ENCODE measurements at regions not wholly inside any gene's neighbourhood (a gene's known extent, or its start where the extent isn't known, plus 50 kb on each side); places are given as distances from the start of the nearest gene placed in this dataset.
A peak's percentile ranks its signal among the peaks of the same experiment; 100 is the strongest.
"Not testable (repeated sequence)": the region's sequence is repeated elsewhere in the genome, so short reads cannot be mapped to it uniquely, and the experiment has no call there.

DNA sequence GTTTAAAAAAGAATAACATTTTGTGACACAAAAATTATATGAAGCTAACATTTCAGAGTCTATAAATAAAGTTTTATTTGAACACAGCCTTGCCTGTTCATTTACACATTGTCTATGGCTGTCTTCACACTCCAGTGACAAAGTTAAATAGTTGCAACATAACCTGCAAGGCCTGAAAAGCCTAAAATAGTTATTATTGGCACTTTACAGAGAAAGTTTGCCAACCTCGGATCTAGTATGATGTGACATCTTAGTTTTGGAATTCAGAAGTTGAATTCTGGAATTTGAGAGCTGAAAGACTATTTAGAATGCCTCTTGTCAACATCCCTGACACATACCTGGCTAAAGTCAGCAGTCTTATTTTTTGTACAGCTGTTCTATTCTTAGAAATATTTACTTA is 68.3 kb downstream of the DYRK2 start:
- Histone ChIP-seq H3K36me3 (no peaks in the 10 kb centered on the region), H3K4me3 (no peak overlapping the region), H3K4me2 (no peak overlapping the region), H3K4me1 (no peaks in the 10 kb centered on the region), H3K9me3 (replicated peaks in 1 of 11) (peaks cover 0 to 13% (median 0%) of the 10 kb centered on the region in 11 experiments; a peak in 3 of 22 replicates), H3K27ac (no peak overlapping the region), H3K9ac (no peak overlapping the region), H3K27me3 (no peaks in the 10 kb centered on the region), H4K20me1 (no peaks in the 10 kb centered on the region)
- no peak for TF ChIP-seq Cebpa-rat (IDR thresholded peaks at IDR 0.05)

DNA sequence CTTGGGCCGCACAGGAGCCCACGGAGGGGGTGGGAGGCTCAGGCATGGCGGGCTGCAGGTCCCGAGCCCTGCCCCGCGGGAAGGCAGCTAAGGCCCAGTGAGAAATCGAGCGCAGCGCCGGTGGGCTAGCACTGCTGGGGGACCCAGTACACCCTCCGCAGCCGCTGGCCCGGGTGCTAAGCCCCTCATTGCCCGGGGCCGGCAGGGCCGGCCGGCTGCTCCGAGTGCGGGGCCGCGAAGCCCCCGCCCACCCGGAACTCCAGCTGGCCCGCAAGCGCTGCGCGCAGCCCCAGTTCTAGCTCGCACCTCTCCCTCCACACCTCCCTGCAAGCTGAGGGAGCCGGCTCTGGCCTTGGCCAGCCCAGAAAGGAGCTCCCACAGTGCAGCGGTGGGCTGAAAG is 70.8 kb downstream of the DYRK2 start:
- H3K4me2 ChIP-seq, H3K4me1 ChIP-seq, H4K20me1 ChIP-seq, H3K27ac ChIP-seq, H3K36me3 ChIP-seq, H3K4me3 ChIP-seq, H3K9ac ChIP-seq, H3K27me3 ChIP-seq: not testable (repeated sequence)
- peaks cover 0 to 13% (median 0%) of the 10 kb centered on the region in 11 experiments; a peak in 3 of 22 replicates for H3K9me3 ChIP-seq (replicated peaks in 1 of 11)

DNA sequence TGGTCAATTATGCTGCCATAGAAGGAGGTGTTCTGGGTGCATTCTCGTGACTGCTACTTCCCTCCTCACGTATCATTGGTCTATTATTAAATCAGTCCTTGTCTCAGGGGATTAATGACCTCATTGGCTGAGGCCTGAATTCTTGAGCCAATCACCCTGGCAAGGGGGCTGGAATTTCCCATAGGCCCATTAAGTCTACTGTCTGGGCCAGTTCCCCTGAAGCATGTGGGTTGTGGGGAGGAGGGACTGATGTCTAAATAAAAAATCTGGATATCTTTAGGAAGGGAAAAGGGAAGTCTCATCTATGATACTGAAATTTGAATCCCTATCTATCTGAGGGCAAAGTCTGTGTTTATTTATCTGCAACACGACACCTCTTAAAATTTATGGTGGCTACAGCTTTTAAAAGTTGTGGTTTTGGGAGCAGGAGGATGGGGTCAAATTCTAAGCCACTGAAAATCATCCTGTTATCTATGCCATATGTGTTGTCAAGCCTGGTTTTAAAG is 71.9 kb downstream of the DYRK2 start:
- no peak for TF ChIP-seq Cebpa-rat (IDR thresholded peaks at IDR 0.05)
- Histone ChIP-seq H3K4me1 (no peaks in the 10 kb centered on the region), H3K36me3 (no peaks in the 10 kb centered on the region), H3K9ac (no peak overlapping the region), H4K20me1 (no peaks in the 10 kb centered on the region), H3K4me3 (no peak overlapping the region), H3K27me3 (no peaks in the 10 kb centered on the region), H3K9me3 (replicated peaks in 1 of 11) (peaks cover 0 to 13% (median 0%) of the 10 kb centered on the region in 11 experiments; a peak in 3 of 22 replicates), H3K4me2 (no peak overlapping the region), H3K27ac (no peak overlapping the region)

DNA sequence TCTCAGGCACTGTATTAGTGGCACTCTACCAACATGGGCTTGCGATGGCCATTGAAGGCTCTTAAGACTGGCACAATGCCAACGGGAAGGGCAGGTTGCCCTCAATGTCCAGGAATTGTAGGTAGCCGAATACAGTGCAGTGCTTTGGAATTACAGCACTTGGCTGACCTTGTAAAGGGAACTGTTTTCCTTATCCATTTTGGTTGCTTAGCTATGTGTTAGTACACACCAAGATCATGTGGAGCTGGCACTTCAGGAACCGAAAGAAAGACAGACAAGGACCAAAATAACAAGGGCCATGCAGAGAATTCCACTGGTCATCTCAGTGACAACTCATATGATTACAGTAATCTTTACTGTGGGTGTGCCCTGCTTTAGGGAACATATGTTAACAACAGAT is 72.7 kb downstream of the DYRK2 start:
- Histone ChIP-seq H3K27ac (no peak overlapping the region), H4K20me1 (no peaks in the 10 kb centered on the region), H3K27me3 (no peaks in the 10 kb centered on the region), H3K9ac (no peak overlapping the region), H3K4me2 (no peak overlapping the region), H3K9me3 (replicated peaks in 1 of 11) (peaks cover 0 to 13% (median 0%) of the 10 kb centered on the region in 11 experiments; a peak in 3 of 22 replicates), H3K4me3 (no peak overlapping the region), H3K36me3 (no peaks in the 10 kb centered on the region), H3K4me1 (no peaks in the 10 kb centered on the region)
- TF ChIP-seq Cebpa-rat (IDR thresholded peaks at IDR 0.05): no peak

DNA sequence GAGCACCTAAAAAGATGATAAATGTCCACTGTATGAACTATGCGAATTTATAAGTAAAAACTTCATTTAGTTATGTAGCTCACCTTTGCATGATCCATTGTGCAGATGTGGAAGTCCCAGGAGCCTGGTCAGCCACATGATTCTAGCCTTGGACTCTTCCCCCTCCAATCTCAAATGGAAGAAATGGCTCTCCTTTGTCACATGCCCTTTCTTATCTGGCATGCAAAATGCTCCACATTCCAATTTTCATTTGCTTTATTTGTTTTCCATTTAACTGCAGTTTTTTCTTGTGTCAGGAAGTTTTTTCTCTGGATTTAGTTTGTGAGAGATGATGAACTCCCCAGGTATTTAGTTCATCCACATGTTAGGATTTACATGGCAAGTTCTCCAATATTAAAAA is 73.8 kb downstream of the DYRK2 start:
- Histone ChIP-seq H3K4me2 (no peak overlapping the region), H3K9me3 (replicated peaks in 1 of 11) (peaks cover 0 to 13% (median 0%) of the 10 kb centered on the region in 11 experiments; a peak in 3 of 22 replicates), H3K9ac (no peak overlapping the region), H3K36me3 (no peaks in the 10 kb centered on the region), H3K4me1 (peaks cover 0 to 1% (median 0%) of the 10 kb centered on the region in 10 experiments; a peak in 1 of 20 replicates), H3K27ac (no peak overlapping the region), H3K27me3 (no peaks in the 10 kb centered on the region), H3K4me3 (no peak overlapping the region), H4K20me1 (no peaks in the 10 kb centered on the region)
- TF ChIP-seq Cebpa-rat (IDR thresholded peaks at IDR 0.05): no peak

DNA sequence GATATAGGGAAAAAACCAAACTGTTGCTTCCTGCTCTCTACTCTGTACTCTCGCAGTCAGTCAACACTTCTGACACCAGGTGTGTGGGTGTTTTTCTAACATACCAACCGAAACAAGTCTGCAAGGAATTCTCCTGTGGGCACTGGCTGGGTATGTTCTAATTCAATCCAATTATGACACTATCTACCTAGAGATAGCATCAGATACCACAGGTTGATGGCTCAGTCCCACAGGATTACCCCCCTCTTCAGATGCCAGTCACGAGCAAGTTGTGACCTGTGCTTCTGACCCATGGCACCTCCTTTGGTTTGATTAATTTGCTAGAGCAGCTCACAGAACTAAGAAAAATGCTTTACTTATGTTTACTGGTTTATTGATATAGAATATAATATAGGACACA is 78.3 kb downstream of the DYRK2 start:
- Histone ChIP-seq H3K4me2 (no peak overlapping the region), H3K9me3 (replicated peaks in 1 of 11) (no peaks in the 10 kb centered on the region), H4K20me1 (no peaks in the 10 kb centered on the region), H3K36me3 (no peaks in the 10 kb centered on the region), H3K4me3 (no peak overlapping the region), H3K27me3 (no peaks in the 10 kb centered on the region), H3K9ac (no peak overlapping the region), H3K4me1 (peaks cover 0 to 4% (median 0%) of the 10 kb centered on the region in 10 experiments; a peak in 1 of 20 replicates), H3K27ac (no peak overlapping the region)
- no peak for TF ChIP-seq Cebpa-rat (IDR thresholded peaks at IDR 0.05)

DNA sequence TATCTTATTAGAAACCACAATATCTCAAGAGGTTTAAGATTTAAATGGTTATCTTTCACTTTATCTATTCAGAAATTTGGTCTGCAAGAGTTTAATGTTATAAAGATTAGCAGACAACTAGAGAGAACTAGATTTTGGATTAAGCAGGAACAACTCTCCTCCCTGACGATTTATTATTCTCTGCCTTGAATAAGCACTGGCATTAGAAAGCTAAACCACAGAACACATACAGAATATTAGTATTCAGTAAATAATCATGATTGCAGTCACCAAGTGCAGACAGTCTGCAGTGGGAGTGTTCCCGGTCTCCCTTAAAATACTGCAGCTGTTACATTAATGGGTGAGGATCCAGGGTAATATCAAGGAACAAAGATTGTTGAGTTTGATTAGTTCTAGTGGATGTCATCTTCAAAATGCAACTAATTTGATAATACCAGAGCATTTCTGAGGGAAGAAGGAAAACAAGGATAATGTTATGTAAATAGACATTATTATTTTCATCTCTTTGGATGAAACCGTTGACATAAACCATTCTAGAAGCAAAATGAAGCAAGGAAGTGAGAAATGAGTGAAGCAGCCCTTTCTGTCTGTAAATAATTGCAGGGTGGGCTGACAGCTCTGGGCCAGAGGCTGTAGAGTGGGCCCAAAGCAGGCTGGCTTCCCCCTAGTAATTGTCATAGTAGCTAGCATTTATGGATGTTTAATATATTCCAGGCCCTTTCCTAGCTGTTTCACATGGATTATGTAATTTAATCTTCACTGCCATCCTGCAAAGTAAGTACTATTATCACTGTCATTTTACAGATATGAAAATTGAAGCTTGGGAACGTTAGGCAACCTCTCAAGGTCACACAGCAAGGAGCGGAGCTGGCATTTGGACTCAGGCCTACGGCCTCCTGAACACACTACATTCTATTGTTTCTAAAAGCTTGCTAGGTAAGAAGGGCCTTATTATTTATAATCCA is 79.4 kb downstream of the DYRK2 start:
- Histone ChIP-seq H3K4me3 (no peak overlapping the region), H3K9ac (no peak overlapping the region), H3K4me1 (peaks cover 0 to 4% (median 1%) of the 10 kb centered on the region in 10 experiments; a peak in 5 of 20 replicates), H3K9me3 (replicated peaks in 1 of 11) (no peaks in the 10 kb centered on the region), H4K20me1 (no peaks in the 10 kb centered on the region), H3K27me3 (no peaks in the 10 kb centered on the region), H3K4me2 (peak overlapping the region in 3 of 11 experiments; percentile 13 to 33 (median 18); a peak in 1 of 22 replicates), H3K36me3 (no peaks in the 10 kb centered on the region), H3K27ac (no peak overlapping the region)
- no peak for TF ChIP-seq Cebpa-rat (IDR thresholded peaks at IDR 0.05)

DNA sequence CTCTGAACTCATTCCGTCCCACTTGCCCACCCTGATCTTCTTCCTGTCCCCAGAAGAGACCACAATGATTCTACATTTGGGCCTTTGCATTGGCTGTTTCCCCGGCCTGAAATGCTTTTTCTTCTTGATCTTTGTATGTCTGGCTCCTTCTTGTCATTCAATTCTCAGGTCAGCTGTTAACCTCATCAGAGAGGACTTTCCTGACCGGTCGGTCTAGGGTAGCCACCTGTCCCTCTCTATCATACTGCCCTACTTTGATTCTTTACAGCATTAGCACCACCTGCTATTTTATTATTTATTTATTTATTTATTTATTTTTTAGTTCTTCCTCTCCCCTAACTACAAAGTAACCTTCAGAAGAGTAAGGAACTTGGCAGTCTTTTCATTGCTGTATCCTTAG is 84.3 kb downstream of the DYRK2 start:
- peak overlapping the region in 2 of 11 experiments; percentile 65 to 73; a peak in 1 of 22 replicates for H3K4me2 ChIP-seq
- no peaks in the 10 kb centered on the region for H3K27me3 ChIP-seq
- no peak overlapping the region for H3K27ac ChIP-seq
- no peaks in the 10 kb centered on the region for H3K9me3 ChIP-seq (replicated peaks in 1 of 11)
- H3K4me1 ChIP-seq: peaks cover 0 to 14% (median 8%) of the 10 kb centered on the region in 10 experiments; a peak in 12 of 20 replicates
- H3K4me3 ChIP-seq: no peak overlapping the region
- H3K36me3 ChIP-seq: no peaks in the 10 kb centered on the region
- no peaks in the 10 kb centered on the region for H4K20me1 ChIP-seq
- no peak overlapping the region for H3K9ac ChIP-seq
- TF ChIP-seq Cebpa-rat (IDR thresholded peaks at IDR 0.05): no peak

DNA sequence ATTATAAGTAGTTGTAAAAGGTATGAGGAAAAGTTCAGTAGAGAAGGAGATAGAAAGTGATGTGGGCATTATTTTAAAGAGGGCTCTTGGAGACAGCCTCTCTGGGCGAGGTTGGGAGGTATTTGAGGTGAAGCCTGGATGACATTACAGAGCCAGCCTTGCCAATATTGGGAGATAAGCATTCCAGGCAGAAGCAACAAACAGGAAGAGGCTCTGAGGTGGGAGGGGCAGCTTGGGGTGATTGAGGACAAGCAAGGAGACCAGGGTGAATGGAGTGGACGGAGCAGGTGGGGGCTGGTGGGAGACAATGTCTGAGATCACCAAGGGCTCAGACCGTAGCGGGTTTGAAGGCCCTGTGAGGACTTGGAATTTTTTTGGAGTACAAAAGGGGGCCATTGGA is 87.3 kb downstream of the DYRK2 start:
- Histone ChIP-seq H3K4me1 (peaks cover 0 to 14% (median 8%) of the 10 kb centered on the region in 10 experiments; a peak in 12 of 20 replicates), H3K9ac (no peak overlapping the region), H3K4me3 (no peak overlapping the region), H3K9me3 (replicated peaks in 1 of 11) (no peaks in the 10 kb centered on the region), H4K20me1 (no peaks in the 10 kb centered on the region), H3K27me3 (no peaks in the 10 kb centered on the region), H3K36me3 (no peaks in the 10 kb centered on the region), H3K27ac (no peak overlapping the region), H3K4me2 (no peak overlapping the region)
- no peak for TF ChIP-seq Cebpa-rat (IDR thresholded peaks at IDR 0.05)
